Breast epithelium (tissue), 3 donors: ENCODE measurements at regions not wholly inside any gene's neighbourhood (a gene's known extent, or its start where the extent isn't known, plus 50 kb on each side); places are given as distances from the start of the nearest gene placed in this dataset.

Source experiments
- CTCF ChIP-seq, 3 donors: fragments of 450-650 bp; IDR thresholded peaks; one replicate each; pipeline ENCODE4 v1.5.1; 2016 to 2017; ENCODE audit warnings: antibody characterized with exemption in 3 of 3, mild to moderate bottlenecking in 3 of 3, moderate library complexity in 3 of 3
- POLR2A ChIP-seq: fragments of 450-650 bp; IDR thresholded peaks from one replicate; pipeline ENCODE4 v1.6.1; 2016; ENCODE audit warnings: antibody characterized with exemption, mild to moderate bottlenecking, moderate library complexity
- POLR2AphosphoS5 ChIP-seq, 3 donors: sonication (generic); formaldehyde crosslinking; IDR thresholded peaks; one replicate each; pipeline ENCODE4 v1.6.1; 2017; ENCODE audit warnings: antibody characterized with exemption in 3 of 3

GRCh38 chr5:4780633-4781032, 359.5 kb upstream of the ADAMTS16 start:
- TF ChIP-seq CTCF (IDR thresholded peaks at IDR 0.05), result no peak
- TF ChIP-seq POLR2A, result no peak
- no peak for TF ChIP-seq POLR2AphosphoS5 (IDR thresholded peaks at IDR 0.05)
